ENCODE measurements at regions not wholly inside any gene's neighbourhood (a gene's known extent, or its start where the extent isn't known, plus 50 kb on each side); places are given as distances from the start of the nearest gene placed in this dataset.

- H3K36me3 ChIP-seq (ENCODE audit: control insufficient read depth in 1 of 2, insufficient read depth in 2 of 2, low read length in 2 of 2), result no peaks in the 10 kb centered on the region
- DNase-seq (ENCODE audit: low read depth, low spot score) (no peak), ATAC-seq (no peak)
- H3K9ac ChIP-seq (ENCODE audit: low read length), result no peak overlapping the region
- H3K4me3 ChIP-seq (replicated peaks in 1 of 2; ENCODE audit: low read depth in 1 of 2, low read length in 2 of 2), result no peak overlapping the region
- no TSS peak for BruUV-seq (replicated peaks)
- H3K4me2 ChIP-seq (ENCODE audit: low read length), result no peak overlapping the region
- no peaks in the 10 kb centered on the region for H3K9me2 ChIP-seq (ENCODE audit: insufficient read depth)
- no peak overlapping the region for H2AFZ ChIP-seq (ENCODE audit: low read depth, low read length, poor library complexity, severe bottlenecking)
- CTCF ChIA-PET, result no interaction called here
- RAD21 ChIA-PET (ENCODE audit: low non-redundant PET in 1 of 2, low total read pairs in 2 of 2, uncharacterized antibody in 2 of 2, unreplicated experiment in 2 of 2), result no interaction called here
- H3K9me3 ChIP-seq (ENCODE audit: control insufficient read depth in 1 of 2, insufficient read depth in 1 of 2, low read depth in 1 of 2, low read length in 2 of 2), result peaks cover 3 to 9% of the 10 kb centered on the region in 2 experiments; a peak in 2 of 4 replicates
- intact Hi-C loops (cut with micrococcal nuclease), result no loop called here
- TF ChIP-seq CBX3 (IDR thresholded peaks at IDR 0.05; ENCODE audit: low read depth) (no peak), JUND (IDR thresholded peaks at IDR 0.05) (no peak), EZH2 (IDR thresholded peaks at IDR 0.05) (no peak), ATF3 (IDR thresholded peaks at IDR 0.05) (no peak), MAX (IDR thresholded peaks at IDR 0.05) (no peak), RAD21 (IDR thresholded peaks at IDR 0.05; ENCODE audit: low read depth) (no peak), POLR2AphosphoS5 (IDR thresholded peaks at IDR 0.05; ENCODE audit: low read depth, low read length) (no peak), TCF7L2 (IDR thresholded peaks at IDR 0.05; ENCODE audit: borderline replicate concordance, extremely low read depth, insufficient read depth, insufficient read length) (no peak), SRF (IDR thresholded peaks at IDR 0.05; ENCODE audit: low read depth) (no peak), SIN3A (IDR thresholded peaks at IDR 0.05; ENCODE audit: low read depth) (no peak), ELF1 (IDR thresholded peaks at IDR 0.05; ENCODE audit: borderline replicate concordance, low read depth) (no peak), ZNF274 (IDR thresholded peaks at IDR 0.05; ENCODE audit: low read depth, low read length) (no peak), YY1 (IDR thresholded peaks at IDR 0.05; ENCODE audit: extremely low read depth, insufficient replicate concordance, low read depth, low read length) (no peak), EGR1 (IDR thresholded peaks at IDR 0.05; ENCODE audit: low read depth) (no peak), ZFX (IDR thresholded peaks at IDR 0.05) (no peak), POLR2A (IDR thresholded peaks at IDR 0.05; ENCODE audit: borderline replicate concordance, extremely low read depth, insufficient read depth, insufficient read length) (no peak), FOSL1 (IDR thresholded peaks at IDR 0.05; ENCODE audit: low read depth) (no peak), CTCF (IDR thresholded peaks at IDR 0.05 in 2 of 3, conservative IDR thresholded peaks at IDR 0.05 in 1 of 3; ENCODE audit: borderline replicate concordance in 1 of 3, insufficient read depth in 1 of 3, low read depth in 2 of 3, low read length in 2 of 3) (no peak)
- H3K79me2 ChIP-seq (ENCODE audit: insufficient read depth, low read length), result no peaks in the 10 kb centered on the region
- POLR2A ChIA-PET, result no interaction called here
- H3K27ac ChIP-seq (ENCODE audit: low read depth, low read length), result no peak overlapping the region
- no peaks in the 10 kb centered on the region for H3K4me1 ChIP-seq (ENCODE audit: control insufficient read depth in 1 of 2, insufficient read depth in 2 of 2, low read length in 2 of 2)
- H4K20me1 ChIP-seq (ENCODE audit: insufficient read depth), result no peaks in the 10 kb centered on the region
- H3K27me3 ChIP-seq (ENCODE audit: insufficient read depth, low read length), result no peaks in the 10 kb centered on the region
Observed at GRCh38 chr18:71027531-71027930, 738.7 kb downstream of the SOCS6 start.

Measured in HCT116 (cell line).